Fibroblast of lung (primary cell): ENCODE measurements at regions not wholly inside any gene's neighbourhood (a gene's known extent, or its start where the extent isn't known, plus 50 kb on each side); places are given as distances from the start of the nearest gene placed in this dataset.

Experiments used
- DNase-seq, 2 donors: peaks; one replicate each; pipeline versions ENCODE4 v3.0.0 to v3.0.0-alpha.2; 2010; ENCODE audit warnings: low read depth in 2 of 2
- H2AFZ ChIP-seq: 2 replicates; pipeline ENCODE4 v1.5.1; 2012; ENCODE audit warnings: low read length, control low read depth, inconsistent platforms
- H3K27ac ChIP-seq: 2 replicates; pipeline ENCODE4 v1.5.1; 2011; ENCODE audit warnings: low read length, control low read depth; ENCODE audit not compliant: insufficient read depth
- H3K27me3 ChIP-seq: 2 replicates; pipeline ENCODE4 v1.5.1; 2011; ENCODE audit warnings: mild to moderate bottlenecking, low read length; ENCODE audit not compliant: control insufficient read depth, insufficient read depth
- H3K36me3 ChIP-seq: 2 replicates; pipeline ENCODE4 v1.5.1; 2011; ENCODE audit warnings: low read length; ENCODE audit not compliant: control insufficient read depth, insufficient read depth
- H3K4me1 ChIP-seq: 2 replicates; pipeline ENCODE4 v1.5.1; 2011; ENCODE audit warnings: low read length; ENCODE audit not compliant: control insufficient read depth, insufficient read depth; ENCODE audit errors: extremely low read depth
- H3K4me2 ChIP-seq: 2 replicates; pipeline ENCODE4 v1.5.1; 2011; ENCODE audit warnings: low read length, control low read depth; ENCODE audit not compliant: insufficient read depth; ENCODE audit errors: extremely low read depth
- H3K4me3 ChIP-seq, 4 experiments: fragments of 200-600 bp in 1 of 4; sonication (generic) in 1 of 4; replicated peaks in 1 of 4; 2 replicates each; pipeline ENCODE4 v1.5.1; 2011 to 2016; ENCODE audit warnings: low read length in 4 of 4, low read depth in 3 of 4, mild to moderate bottlenecking in 3 of 4, control low read depth in 2 of 4, inconsistent platforms in 1 of 4, mixed read lengths in 1 of 4; ENCODE audit not compliant: insufficient read depth in 1 of 4; ENCODE audit errors: control extremely low read depth in 1 of 4
- H3K79me2 ChIP-seq: 2 replicates; pipeline ENCODE4 v1.5.1; 2012; ENCODE audit warnings: mild to moderate bottlenecking, low read length, inconsistent platforms; ENCODE audit not compliant: control insufficient read depth, insufficient read depth
- H3K9ac ChIP-seq: 2 replicates; pipeline ENCODE4 v1.5.1; 2011; ENCODE audit warnings: mild to moderate bottlenecking, low read length, control low read depth; ENCODE audit not compliant: insufficient read depth
- H3K9me3 ChIP-seq: 2 replicates; pipeline ENCODE4 v1.5.1; 2012; ENCODE audit warnings: low read depth, low read length; ENCODE audit not compliant: control insufficient read depth, insufficient read depth
- H4K20me1 ChIP-seq: 2 replicates; pipeline ENCODE4 v1.5.1; 2011; ENCODE audit warnings: low read length; ENCODE audit not compliant: control insufficient read depth, insufficient read depth; ENCODE audit errors: extremely low read depth
- CTCF ChIP-seq, 2 donors: IDR thresholded peaks in 1 of 2; conservative IDR thresholded peaks in 1 of 2; 1 replicate in 1 of 2; 2 replicates in 1 of 2; pipeline ENCODE4 v1.5.1; 2011 to 2012; ENCODE audit warnings: low read length in 2 of 2, control low read depth in 1 of 2, inconsistent platforms in 1 of 2, low read depth in 1 of 2, mild to moderate bottlenecking in 1 of 2
- EZH2 ChIP-seq: IDR thresholded peaks from 2 replicates; pipeline ENCODE4 v1.5.1; 2012; ENCODE audit warnings: low read length, control low read depth, mild to moderate bottlenecking; ENCODE audit errors: missing control alignments

- Histone ChIP-seq H3K79me2 (no peaks in the 10 kb centered on the region), H3K27ac (no peak overlapping the region), H3K9ac (no peak overlapping the region), H3K4me2 (no peak overlapping the region), H2AFZ (no peak overlapping the region), H3K9me3 (no peaks in the 10 kb centered on the region), H3K36me3 (no peaks in the 10 kb centered on the region), H4K20me1 (no peaks in the 10 kb centered on the region), H3K4me3 (no peak overlapping the region), H3K4me1 (no peaks in the 10 kb centered on the region), H3K27me3 (no peaks in the 10 kb centered on the region)
- no peak for TF ChIP-seq CTCF (conservative IDR thresholded peaks at IDR 0.05 in 1 of 2, IDR thresholded peaks at IDR 0.05 in 1 of 2; ENCODE audit: low read depth in 1 of 2, low read length in 2 of 2)
- no peak for TF ChIP-seq EZH2
- no peak for DNase-seq
Observed at GRCh38 chr14:87042354-87042753, 950.6 kb downstream of the GALC start.

- Histone ChIP-seq H2AFZ (no peak overlapping the region), H3K9ac (no peak overlapping the region), H3K27ac (no peak overlapping the region), H3K4me2 (no peak overlapping the region), H3K9me3 (no peaks in the 10 kb centered on the region), H3K79me2 (no peaks in the 10 kb centered on the region), H3K27me3 (no peaks in the 10 kb centered on the region), H3K4me3 (no peak overlapping the region), H3K36me3 (no peaks in the 10 kb centered on the region), H3K4me1 (no peaks in the 10 kb centered on the region), H4K20me1 (no peaks in the 10 kb centered on the region)
- TF ChIP-seq CTCF (conservative IDR thresholded peaks at IDR 0.05 in 1 of 2, IDR thresholded peaks at IDR 0.05 in 1 of 2; ENCODE audit: low read depth in 1 of 2, low read length in 2 of 2), result no peak
- no peak for DNase-seq
Observed at GRCh38 chr14:87041290-87042020, 951.5 kb downstream of the GALC start.

GRCh38 chr14:87034680-87035079 lies 958.3 kb downstream of the GALC start:
- H3K36me3 ChIP-seq, result no peaks in the 10 kb centered on the region
- no peak overlapping the region for H2AFZ ChIP-seq
- no peak for TF ChIP-seq CTCF (conservative IDR thresholded peaks at IDR 0.05 in 1 of 2, IDR thresholded peaks at IDR 0.05 in 1 of 2; ENCODE audit: low read depth in 1 of 2, low read length in 2 of 2)
- no peak for TF ChIP-seq EZH2
- H3K4me2 ChIP-seq, result no peak overlapping the region
- H3K9me3 ChIP-seq, result no peaks in the 10 kb centered on the region
- H3K4me3 ChIP-seq, result no peak overlapping the region
- no peaks in the 10 kb centered on the region for H4K20me1 ChIP-seq
- no peak for DNase-seq
- no peaks in the 10 kb centered on the region for H3K27me3 ChIP-seq
- no peak overlapping the region for H3K27ac ChIP-seq
- no peaks in the 10 kb centered on the region for H3K79me2 ChIP-seq
- no peaks in the 10 kb centered on the region for H3K4me1 ChIP-seq
- H3K9ac ChIP-seq, result no peak overlapping the region
